ENCODE measurements at regions not wholly inside any gene's neighbourhood (a gene's known extent, or its start where the extent isn't known, plus 50 kb on each side); places are given as distances from the start of the nearest gene placed in this dataset.
"Not testable (repeated sequence)": the region's sequence is repeated elsewhere in the genome, so short reads cannot be mapped to it uniquely, and the experiment has no call there.

GRCh38 chr4:120211408-120212015, 144.9 kb upstream of the MAD2L1 start:
- Mint-ChIP-seq H3K27me3 (peaks cover 8% of the 10 kb centered on the region), H3K4me3 (no peak overlapping the region), H3K27ac (no peak overlapping the region), H3K4me1 (ENCODE audit: low read depth) (no peaks in the 10 kb centered on the region), H3K9me3 (no peaks in the 10 kb centered on the region), H3K36me3 (ENCODE audit: low read depth) (no peaks in the 10 kb centered on the region)
- POLR2A ChIA-PET = no interaction called here
- intact Hi-C loops (cut with micrococcal nuclease) = no loop called here
- DNase-seq (no peak), ATAC-seq (no peak)
- no peak for TF ChIP-seq CTCF (IDR thresholded peaks at IDR 0.05)
- CTCF ChIA-PET = no interaction called here

GRCh38 chr4:120209706-120210105, 143.1 kb upstream of the MAD2L1 start:
- no peak for ATAC-seq
- no peak for DNase-seq
- H3K36me3 Mint-ChIP-seq (ENCODE audit: low read depth) = no peaks in the 10 kb centered on the region
- peaks cover 6% of the 10 kb centered on the region for H3K27me3 Mint-ChIP-seq
- H3K4me1 Mint-ChIP-seq (ENCODE audit: low read depth) = no peaks in the 10 kb centered on the region
- no peak overlapping the region for H3K27ac Mint-ChIP-seq
- H3K4me3 Mint-ChIP-seq = no peak overlapping the region
- CTCF ChIA-PET = interaction anchor here (1.0 kb wide), 1 partner anchor 32 kb away, joined by 3 read pairs; no protein-coding TSS in a partner anchor
- intact Hi-C loops (cut with micrococcal nuclease) = no loop called here
- H3K9me3 Mint-ChIP-seq = no peaks in the 10 kb centered on the region
- POLR2A ChIA-PET = no interaction called here
- TF ChIP-seq CTCF (IDR thresholded peaks at IDR 0.05) = no peak

- no peak overlapping the region for H3K4me3 Mint-ChIP-seq
- no peak for DNase-seq
- POLR2A ChIA-PET = no interaction called here
- no peak for TF ChIP-seq CTCF (IDR thresholded peaks at IDR 0.05)
- peaks cover 4% of the 10 kb centered on the region for H3K27me3 Mint-ChIP-seq
- CTCF ChIA-PET = no interaction called here
- H3K4me1 Mint-ChIP-seq (ENCODE audit: low read depth) = no peaks in the 10 kb centered on the region
- ATAC-seq = no peak
- intact Hi-C loops (cut with micrococcal nuclease) = no loop called here
- H3K27ac Mint-ChIP-seq = no peak overlapping the region
- H3K36me3 Mint-ChIP-seq (ENCODE audit: low read depth) = no peaks in the 10 kb centered on the region
- H3K9me3 Mint-ChIP-seq = no peaks in the 10 kb centered on the region
These were observed 140.4 kb upstream of the MAD2L1 start for GRCh38 chr4:120207021-120207420.

- Mint-ChIP-seq H3K27me3 (peaks cover 7% of the 10 kb centered on the region), H3K4me1 (ENCODE audit: low read depth) (no peaks in the 10 kb centered on the region), H3K36me3 (ENCODE audit: low read depth) (no peaks in the 10 kb centered on the region), H3K4me3 (no peak overlapping the region), H3K9me3 (no peaks in the 10 kb centered on the region), H3K27ac (no peak overlapping the region)
- no peak for TF ChIP-seq CTCF (IDR thresholded peaks at IDR 0.05)
- ATAC-seq = no peak
- ChIA-PET CTCF (no interaction called here), POLR2A (no interaction called here)
- intact Hi-C loops (cut with micrococcal nuclease) = no loop called here
- no peak for DNase-seq
These were observed 135.6 kb upstream of the MAD2L1 start for GRCh38 chr4:120202222-120202621.

- ATAC-seq; CTCF ChIA-PET; POLR2A ChIA-PET; H3K9me3 Mint-ChIP-seq; intact Hi-C loops (cut with micrococcal nuclease); H3K27ac Mint-ChIP-seq; H3K4me1 Mint-ChIP-seq (ENCODE audit: low read depth); H3K36me3 Mint-ChIP-seq (ENCODE audit: low read depth); H3K4me3 Mint-ChIP-seq; DNase-seq; H3K27me3 Mint-ChIP-seq: not testable (repeated sequence)
These were observed 134.0 kb upstream of the MAD2L1 start for GRCh38 chr4:120200573-120201110.
